ENCODE measurements at regions not wholly inside any gene's neighbourhood (a gene's known extent, or its start where the extent isn't known, plus 50 kb on each side); places are given as distances from the start of the nearest gene placed in this dataset.

- DNase-seq (ENCODE audit: low spot score), result no peak
These were observed 801.9 kb downstream of the QKI start for GRCh38 chr6:164216368-164216767.

GRCh38 chr6:164214066-164214465 lies 799.5 kb downstream of the QKI start:
- no peak for DNase-seq (ENCODE audit: low spot score)

- DNase-seq (ENCODE audit: low spot score), result no peak
These were observed 796.7 kb downstream of the QKI start for GRCh38 chr6:164211254-164211653.

GRCh38 chr6:164210783-164211182 lies 796.3 kb downstream of the QKI start:
- no peak for DNase-seq (ENCODE audit: low spot score)

GRCh38 chr6:164210323-164210722 lies 795.8 kb downstream of the QKI start:
- DNase-seq (ENCODE audit: low spot score), result no peak

- DNase-seq (ENCODE audit: low spot score), result no peak
These were observed 793.9 kb downstream of the QKI start for GRCh38 chr6:164208371-164208770.

- no peak for DNase-seq (ENCODE audit: low spot score)
These were observed 792.4 kb downstream of the QKI start for GRCh38 chr6:164206807-164207423.

GRCh38 chr6:164200071-164200470 lies 785.6 kb downstream of the QKI start:
- no peak for DNase-seq (ENCODE audit: low spot score)

GRCh38 chr6:164195942-164196281 lies 781.4 kb downstream of the QKI start:
- no peak for DNase-seq (ENCODE audit: low spot score)

GRCh38 chr6:164195278-164195941 lies 780.9 kb downstream of the QKI start:
- no peak for DNase-seq (ENCODE audit: low spot score)

- DNase-seq (ENCODE audit: low spot score), result no peak
These were observed 774.3 kb downstream of the QKI start for GRCh38 chr6:164188861-164189260.

GRCh38 chr6:164185471-164185871 lies 771.0 kb downstream of the QKI start:
- DNase-seq (ENCODE audit: low spot score), result no peak

- no peak for DNase-seq (ENCODE audit: low spot score)
These were observed 769.9 kb downstream of the QKI start for GRCh38 chr6:164184410-164184809.

GRCh38 chr6:164183556-164184123 lies 769.1 kb downstream of the QKI start:
- no peak for DNase-seq (ENCODE audit: low spot score)

GRCh38 chr6:164178679-164179332 lies 764.3 kb downstream of the QKI start:
- no peak for DNase-seq (ENCODE audit: low spot score)

GRCh38 chr6:164169355-164169754 lies 754.8 kb downstream of the QKI start:
- no peak for DNase-seq (ENCODE audit: low spot score)

GRCh38 chr6:164168595-164168994 lies 754.1 kb downstream of the QKI start:
- no peak for DNase-seq (ENCODE audit: low spot score)

- DNase-seq (ENCODE audit: low spot score), result no peak
These were observed 753.4 kb downstream of the QKI start for GRCh38 chr6:164167873-164168405.

GRCh38 chr6:164166996-164167395 lies 752.5 kb downstream of the QKI start:
- DNase-seq (ENCODE audit: low spot score), result no peak

- DNase-seq (ENCODE audit: low spot score), result no peak
These were observed 752.0 kb downstream of the QKI start for GRCh38 chr6:164166515-164166914.

- no peak for DNase-seq (ENCODE audit: low spot score)
These were observed 750.4 kb downstream of the QKI start for GRCh38 chr6:164164876-164165275.

GRCh38 chr6:164163239-164163638 lies 748.7 kb downstream of the QKI start:
- DNase-seq (ENCODE audit: low spot score), result no peak

GRCh38 chr6:164159061-164159460 lies 744.5 kb downstream of the QKI start:
- no peak for DNase-seq (ENCODE audit: low spot score)
